K562 (cell line): ENCODE measurements at regions not wholly inside any gene's neighbourhood (a gene's known extent, or its start where the extent isn't known, plus 50 kb on each side); places are given as distances from the start of the nearest gene placed in this dataset.

Source experiments
- ATAC-seq: fragments of 200-7000 bp; cut with Tn5 transposase; 3 replicates; pipeline ENCODE4 v1.9.1; 2020; ENCODE audit warnings: moderate library complexity
- BruUV-seq: library from RNA; stranded (reverse); fragments of 400-500 nt; replicated peaks from 2 replicates; lab custom pipeline; 2021; lab: Mats Ljungman, UMichigan
- CTCF ChIA-PET: fragments of 300-600 bp; formaldehyde crosslinking; extraction: SDS; loops from one replicate; lab custom pipeline; 2021; ENCODE audit warnings: low intra/inter-chr PET ratio; lab: Yijun Ruan, JAX
- POLR2A ChIA-PET: fragments of 300-600, 350-650 bp; sonication (Branson Sonifier 250); formaldehyde crosslinking; extraction: SDS; loops from one replicate; lab custom pipeline; 2021; ENCODE audit warnings: antibody characterized with exemption, inconsistent platforms; lab: Yijun Ruan, JAX
- DNase-seq, 4 experiments: peaks; one replicate each; pipeline versions ENCODE4 v3.0.0 to v3.0.0-alpha.2; 2011 to 2018; ENCODE audit warnings: low spot score in 3 of 4, mixed read lengths in 3 of 4; ENCODE audit errors: extremely low read depth in 1 of 4
- FAIRE-seq: peaks from 2 replicates; lab custom pipeline; 2011; peaks lifted over from hg19 to GRCh38; lab: Jason Lieb, UNC
- H2AFZ ChIP-seq: 2 replicates; pipeline ENCODE4 v1.6.0; 2011; ENCODE audit warnings: low read depth, low read length, control low read depth, inconsistent platforms
- H3K27ac ChIP-seq: fragments of 200-600 bp; 3 replicates; pipeline ENCODE4 v1.8.0; 2011; ENCODE audit warnings: low read depth, mild to moderate bottlenecking, control low read depth, inconsistent platforms, low read length, moderate library complexity, mixed read lengths; ENCODE audit errors: extremely low read depth
- H3K27me3 ChIP-seq, 2 experiments: fragments of 300-600 bp in 1 of 2; 2 replicates in 1 of 2; 3 replicates in 1 of 2; pipeline versions ENCODE4 v1.6.0 to v1.8.0; 2011; ENCODE audit warnings: inconsistent platforms in 2 of 2, low read length in 2 of 2, mild to moderate bottlenecking in 1 of 2, mixed read lengths in 1 of 2, moderate library complexity in 1 of 2; ENCODE audit not compliant: control insufficient read depth in 2 of 2, insufficient read depth in 2 of 2
- H3K36me3 ChIP-seq: fragments of 300-600 bp; 3 replicates; pipeline ENCODE4 v1.8.0; 2011; ENCODE audit warnings: mild to moderate bottlenecking, low read length, inconsistent platforms; ENCODE audit not compliant: control insufficient read depth, insufficient read depth
- H3K4me1 ChIP-seq, 2 experiments: fragments of 200-600 bp in 1 of 2; replicated peaks in 1 of 2; 2 replicates in 1 of 2; 3 replicates in 1 of 2; pipeline versions ENCODE4 v1.5.1 to v1.8.0; 2011; ENCODE audit warnings: inconsistent platforms in 2 of 2, low read length in 2 of 2, mild to moderate bottlenecking in 1 of 2, mixed read lengths in 1 of 2, moderate library complexity in 1 of 2; ENCODE audit not compliant: control insufficient read depth in 2 of 2, insufficient read depth in 2 of 2
- H3K4me2 ChIP-seq: 2 replicates; pipeline ENCODE4 v1.6.1; 2011; ENCODE audit warnings: low read length, control low read depth, inconsistent platforms, mixed read lengths; ENCODE audit not compliant: insufficient read depth
- H3K4me3 ChIP-seq: fragments of 200-600 bp; sonication (generic), shearing (Covaris generic); 2 replicates; pipeline ENCODE4 v1.5.1; 2016; ENCODE audit warnings: control low read depth, inconsistent platforms
- H3K79me2 ChIP-seq: fragments of 200-600 bp; 3 replicates; pipeline ENCODE4 v1.8.0; 2011; ENCODE audit warnings: low read length, inconsistent platforms; ENCODE audit not compliant: control insufficient read depth, insufficient read depth
- H3K9ac ChIP-seq, 2 experiments: 2 replicates each; pipeline versions ENCODE4 v1.6.0 to v1.6.1; 2011; ENCODE audit warnings: low read depth in 2 of 2, low read length in 2 of 2, control low read depth in 1 of 2, inconsistent platforms in 1 of 2, mild to moderate bottlenecking in 1 of 2, mixed read lengths in 1 of 2; ENCODE audit not compliant: insufficient read depth in 1 of 2
- H3K9me1 ChIP-seq: one replicate; pipeline ENCODE4 v1.6.0; 2011; ENCODE audit warnings: inconsistent platforms, mild to moderate bottlenecking, low read length, moderate library complexity; ENCODE audit not compliant: control insufficient read depth, insufficient read depth
- H3K9me3 ChIP-seq: replicated peaks from 2 replicates; pipeline ENCODE4 v1.5.1; 2011; ENCODE audit warnings: low read depth, low read length, inconsistent platforms; ENCODE audit not compliant: control insufficient read depth, insufficient read depth
- H4K20me1 ChIP-seq: replicated peaks from 2 replicates; pipeline ENCODE4 v1.6.1; 2011; ENCODE audit warnings: low read length, inconsistent platforms, mixed read lengths; ENCODE audit not compliant: control insufficient read depth, insufficient read depth
- BMI1 ChIP-seq: fragments of 150-350 bp; IDR thresholded peaks from 2 replicates; pipeline ENCODE4 v1.6.1; 2014; ENCODE audit warnings: low read length
- CCAR2 ChIP-seq: fragments of 200-400 bp; formaldehyde crosslinking; IDR thresholded peaks from 2 replicates; pipeline ENCODE4 v1.6.1; 2017; ENCODE audit warnings: mild to moderate bottlenecking, low read depth, low read length
- PREB ChIP-seq: sonication (generic); formaldehyde crosslinking; IDR thresholded peaks from 2 replicates; pipeline ENCODE4 v1.8.1; 2023; ENCODE audit warnings: mild to moderate bottlenecking, missing genetic modification reagents
- SMAD4 ChIP-seq: fragments of 250-450 bp; sonication (Bioruptor Pico); conservative IDR thresholded peaks from 2 replicates; pipeline ENCODE4 v1.8.0; 2021; ENCODE audit warnings: inconsistent platforms, mild to moderate bottlenecking, moderate library complexity
- SRSF1 ChIP-seq: fragments of 200-400 bp; formaldehyde crosslinking; IDR thresholded peaks from 2 replicates; pipeline ENCODE4 v1.6.1; 2017; ENCODE audit warnings: mild to moderate bottlenecking, low read depth, low read length, moderate library complexity
- ZNF384 ChIP-seq: IDR thresholded peaks from 2 replicates; pipeline ENCODE4 v1.6.1; 2012; ENCODE audit warnings: low read depth, low read length, improper control_type of control experiment
- ZNF717 ChIP-seq: fragments of 250-450 bp; sonication (Bioruptor Pico); IDR thresholded peaks from 2 replicates; pipeline ENCODE4 v1.5.0; 2021
- WGBS: fragments of 100-300 bp; shearing (Covaris generic); methylation state at CpG from one replicate; pipeline ENCODE4 v1.1.6; 2016; ENCODE audit warnings: low coverage, mixed read lengths; ENCODE audit not compliant: insufficient coverage; ENCODE audit errors: missing lambda C conversion rate; 5-methylcytosine and 5-hydroxymethylcytosine counted together
- in situ Hi-C: fragments of 300-500 bp; cut with MboI; formaldehyde crosslinking; loops from 4 replicates; pipeline ENCODE4 v1.15.0; 2018; ENCODE audit warnings: inconsistent platforms, mixed read lengths
- intact Hi-C: fragments of 100-400 bp; cut with micrococcal nuclease; formaldehyde crosslinking; loops from 2 replicates; pipeline ENCODE4 v1.14.2; 2022

- ATAC-seq, result no peak
- no peaks in the 10 kb centered on the region for H3K79me2 ChIP-seq
- H3K36me3 ChIP-seq, result no peaks in the 10 kb centered on the region
- in situ Hi-C loops (no loop called here), intact Hi-C loops (no loop called here)
- H3K4me2 ChIP-seq, result no peak overlapping the region
- H4K20me1 ChIP-seq, result no peaks in the 10 kb centered on the region
- CTCF ChIA-PET, result no interaction called here
- no peak overlapping the region for H3K27ac ChIP-seq
- H3K9me3 ChIP-seq, result no peaks in the 10 kb centered on the region; the same call in 1 of the 2 replicates
- no peaks in the 10 kb centered on the region for H3K9me1 ChIP-seq
- POLR2A ChIA-PET, result interaction anchor here (1.2 kb wide), 1 partner anchor 12 kb away, joined by 5 read pairs; no protein-coding TSS in a partner anchor
- no peaks in the 10 kb centered on the region for H3K27me3 ChIP-seq
- H2AFZ ChIP-seq, result no peak overlapping the region
- no peak overlapping the region for H3K4me3 ChIP-seq
- 27% methylated on average over 5 of the region's 5 CpGs for WGBS
- BruUV-seq, result no TSS peak
- peaks cover 7 to 9% of the 10 kb centered on the region in 2 experiments; a peak in 4 of 5 replicates for H3K4me1 ChIP-seq
- TF ChIP-seq SRSF1 (no peak), ZNF717 (CRISPR knock-in tag) (no peak), BMI1 (no peak), SMAD4 (CRISPR knock-in tag) (no peak), PREB (CRISPR knock-in tag) (no peak), ZNF384 (no peak), CCAR2 (no peak)
- no peak for DNase-seq
- no peak overlapping the region for H3K9ac ChIP-seq
- FAIRE-seq, result no peak
Observed at GRCh38 chr2:105588581-105588980, 156.1 kb upstream of the NCK2 start.
